H7 (cell line): ENCODE measurements at regions not wholly inside any gene's neighbourhood (a gene's known extent, or its start where the extent isn't known, plus 50 kb on each side); places are given as distances from the start of the nearest gene placed in this dataset.
A peak's percentile ranks its signal among the peaks of the same experiment; 100 is the strongest.
"Not testable (repeated sequence)": the region's sequence is repeated elsewhere in the genome, so short reads cannot be mapped to it uniquely, and the experiment has no call there.

Experiments used
- DNase-seq: peaks from one replicate; pipeline ENCODE4 v3.0.0; 2012
- H3K27me3 ChIP-seq: 2 replicates; pipeline ENCODE4 v1.6.0; 2011; ENCODE audit warnings: mild to moderate bottlenecking, low read length; ENCODE audit not compliant: control insufficient read depth, insufficient read depth
- H3K36me3 ChIP-seq: replicated peaks from 2 replicates; pipeline ENCODE4 v1.5.1; 2011; ENCODE audit warnings: low read length; ENCODE audit not compliant: control insufficient read depth, insufficient read depth
- H3K4me3 ChIP-seq: 2 replicates; pipeline ENCODE4 v1.5.1; 2011; ENCODE audit warnings: low read depth, mild to moderate bottlenecking, control low read depth, low read length, moderate library complexity; ENCODE audit not compliant: insufficient read depth

- peak; percentile 41 for DNase-seq
- H3K36me3 ChIP-seq: no peaks in the 10 kb centered on the region
- no peak overlapping the region for H3K4me3 ChIP-seq
- H3K27me3 ChIP-seq: no peaks in the 10 kb centered on the region
Measured at GRCh38 chr7:108875139-108875538, 305.5 kb downstream of the DNAJB9 start.

DNA sequence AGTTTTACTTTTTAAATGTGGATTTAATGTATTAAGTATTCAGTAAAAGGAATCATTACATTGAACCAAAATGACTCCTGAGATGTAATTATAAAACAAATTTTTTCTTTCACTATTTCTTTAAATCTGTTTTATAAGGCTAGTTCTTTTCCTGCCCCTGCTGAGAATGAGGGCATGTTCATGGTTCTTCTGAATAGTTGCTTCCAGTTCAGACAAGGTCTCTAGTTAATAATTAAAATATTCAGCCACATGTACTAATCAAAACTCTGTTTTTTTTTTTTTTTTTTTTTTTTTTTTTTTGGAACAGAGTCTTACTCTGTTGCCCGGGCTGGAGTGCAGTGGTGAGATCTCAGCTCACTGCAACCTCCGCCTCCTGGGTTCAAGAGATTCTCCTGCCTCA is 321.2 kb downstream of the DNAJB9 start:
- no peaks in the 10 kb centered on the region for H3K27me3 ChIP-seq
- no peak for DNase-seq
- no peaks in the 10 kb centered on the region for H3K36me3 ChIP-seq
- H3K4me3 ChIP-seq: no peak overlapping the region

DNA sequence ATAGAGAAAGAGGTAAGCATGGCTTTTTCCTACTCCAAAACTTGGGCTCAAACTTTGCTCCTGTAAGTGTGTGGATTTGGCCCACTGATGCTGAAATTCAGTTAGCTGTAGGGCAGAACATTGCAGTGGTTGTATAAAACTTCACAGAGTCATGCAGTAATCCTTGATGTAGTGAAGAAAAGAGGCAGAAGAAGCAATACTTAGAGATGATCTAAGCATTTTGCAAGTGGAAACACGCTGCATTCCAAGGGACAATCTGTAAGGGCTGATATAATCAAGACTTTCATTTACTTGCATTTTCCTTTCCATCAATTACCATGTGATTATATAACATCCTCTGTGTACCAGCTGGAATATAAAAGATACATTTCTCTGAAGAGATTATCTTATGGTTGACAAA is 338.8 kb downstream of the DNAJB9 start:
- Histone ChIP-seq H3K36me3 (no peaks in the 10 kb centered on the region), H3K4me3 (no peak overlapping the region), H3K27me3 (no peaks in the 10 kb centered on the region)
- DNase-seq: no peak

DNA sequence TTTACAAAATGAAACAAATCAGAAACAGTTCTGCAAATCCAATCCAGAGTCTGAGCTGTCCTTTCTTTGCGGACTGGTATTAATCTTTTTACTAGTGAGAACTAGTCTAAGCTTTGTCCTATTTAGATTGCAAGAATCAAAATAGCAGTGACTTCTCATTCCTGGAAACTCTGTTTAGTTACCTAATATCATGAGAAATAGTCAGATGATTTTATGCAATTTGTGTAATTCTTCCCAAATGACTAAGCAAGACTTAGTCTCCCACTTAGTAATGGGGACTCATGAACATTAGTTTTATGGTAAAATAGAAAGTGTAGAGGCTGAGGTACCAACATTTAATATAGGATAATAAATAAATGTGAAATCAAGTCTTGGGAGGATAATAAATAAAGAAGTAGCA is 341.3 kb downstream of the DNAJB9 start:
- DNase-seq: no peak
- Histone ChIP-seq H3K4me3 (no peak overlapping the region), H3K27me3 (no peaks in the 10 kb centered on the region), H3K36me3 (no peaks in the 10 kb centered on the region)

GRCh38 chr7:108920490-108920889 is 350.8 kb downstream of the DNAJB9 start:
- H3K4me3 ChIP-seq: no peak overlapping the region
- no peaks in the 10 kb centered on the region for H3K36me3 ChIP-seq
- no peaks in the 10 kb centered on the region for H3K27me3 ChIP-seq
- no peak for DNase-seq

DNA sequence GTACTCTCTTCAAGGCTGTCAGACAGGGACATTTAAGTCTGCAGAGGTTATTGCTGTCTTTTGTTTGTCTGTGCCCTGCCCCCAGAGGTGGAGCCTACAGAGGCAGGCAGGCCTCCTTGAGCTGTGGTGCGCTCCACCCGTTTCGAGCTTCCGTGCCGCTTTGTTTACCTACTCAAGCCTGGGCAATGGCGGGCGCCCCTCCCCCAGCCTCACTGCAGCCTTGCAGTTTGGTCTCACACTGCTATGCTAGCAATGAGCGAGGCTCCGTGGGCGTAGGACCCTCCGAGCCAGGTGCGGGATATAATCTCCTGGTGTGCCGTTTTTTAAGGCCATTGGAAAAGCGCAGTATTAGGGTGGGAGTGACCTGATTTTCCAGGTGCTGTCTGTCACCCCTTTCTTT is 373.4 kb downstream of the DNAJB9 start:
- not testable (repeated sequence) for H3K4me3 ChIP-seq, DNase-seq, H3K36me3 ChIP-seq, H3K27me3 ChIP-seq

DNA sequence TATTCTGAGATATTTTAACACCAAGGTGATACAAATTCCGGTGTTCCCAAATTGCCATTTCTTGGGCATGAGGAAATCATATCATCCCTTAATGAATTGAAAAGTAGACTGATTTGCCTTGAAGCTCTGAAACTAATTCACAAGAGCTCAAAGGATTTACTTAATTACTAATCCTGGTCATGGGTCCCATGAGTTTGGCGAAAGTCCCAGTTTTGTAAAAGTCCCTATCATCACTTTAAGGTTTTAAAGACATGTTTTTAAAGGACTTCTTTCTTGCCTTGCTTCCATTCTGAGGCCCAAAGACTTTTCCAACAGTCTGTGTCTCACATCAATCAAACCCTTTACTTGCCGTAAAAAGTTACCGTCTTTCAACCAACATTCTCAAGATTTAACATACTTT is 377.9 kb downstream of the DNAJB9 start:
- no peak for DNase-seq
- no peaks in the 10 kb centered on the region for H3K36me3 ChIP-seq
- H3K4me3 ChIP-seq: no peak overlapping the region
- H3K27me3 ChIP-seq: no peaks in the 10 kb centered on the region

- Histone ChIP-seq H3K4me3 (no peak overlapping the region), H3K27me3 (no peaks in the 10 kb centered on the region), H3K36me3 (no peaks in the 10 kb centered on the region)
- DNase-seq: no peak
Measured at GRCh38 chr7:108972004-108972403, 402.3 kb downstream of the DNAJB9 start.

- H3K36me3 ChIP-seq: no peaks in the 10 kb centered on the region
- H3K27me3 ChIP-seq: no peaks in the 10 kb centered on the region
- no peak overlapping the region for H3K4me3 ChIP-seq
- DNase-seq: no peak
Measured at GRCh38 chr7:108973075-108973474, 403.4 kb downstream of the DNAJB9 start.

DNA sequence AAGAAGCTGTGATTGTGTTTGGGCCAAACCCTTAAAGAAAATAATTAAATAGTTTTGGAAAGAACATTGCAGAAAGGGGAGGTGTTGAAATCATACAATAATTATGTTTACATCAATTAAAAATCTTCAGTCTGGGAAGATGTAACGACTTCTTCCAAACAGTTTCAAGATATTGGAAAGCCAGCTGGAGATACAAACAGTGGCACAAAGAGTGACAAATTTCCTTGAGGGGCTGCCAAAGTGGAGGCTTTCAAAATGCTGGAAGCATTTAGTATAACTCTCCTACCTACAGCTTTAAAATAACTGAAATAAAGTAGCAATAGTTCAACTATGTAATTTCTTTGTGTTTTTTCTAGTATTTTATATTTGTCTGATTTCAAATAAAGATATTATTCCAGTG is 405.0 kb downstream of the DNAJB9 start:
- DNase-seq: no peak
- Histone ChIP-seq H3K27me3 (no peaks in the 10 kb centered on the region), H3K36me3 (no peaks in the 10 kb centered on the region), H3K4me3 (no peak overlapping the region)

- DNase-seq: no peak
- Histone ChIP-seq H3K4me3 (no peak overlapping the region), H3K36me3 (no peaks in the 10 kb centered on the region), H3K27me3 (no peaks in the 10 kb centered on the region)
Measured at GRCh38 chr7:108985037-108985436, 415.4 kb downstream of the DNAJB9 start.

DNA sequence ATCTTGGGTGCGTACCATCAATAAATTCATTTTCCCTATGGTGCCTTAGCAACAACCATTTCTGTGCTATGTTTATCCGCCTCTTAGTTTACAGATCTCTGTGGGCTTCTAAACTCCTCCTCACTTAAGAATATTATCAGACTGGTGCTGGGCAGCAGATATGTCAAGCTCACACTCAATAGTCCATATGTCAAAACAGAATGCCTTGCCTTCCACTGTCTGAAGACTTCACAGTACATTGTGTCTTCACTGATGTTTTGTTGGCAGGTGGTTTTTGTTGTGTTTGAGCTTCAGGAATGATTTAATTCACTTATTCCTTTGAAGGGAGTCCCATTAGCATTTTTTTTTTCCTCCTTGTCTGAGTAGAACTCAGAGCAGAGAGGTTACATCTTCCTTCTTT is 419.6 kb downstream of the DNAJB9 start:
- Histone ChIP-seq H3K36me3 (no peaks in the 10 kb centered on the region), H3K4me3 (no peak overlapping the region), H3K27me3 (no peaks in the 10 kb centered on the region)
- no peak for DNase-seq

- no peak for DNase-seq
- no peaks in the 10 kb centered on the region for H3K36me3 ChIP-seq
- H3K27me3 ChIP-seq: no peaks in the 10 kb centered on the region
- H3K4me3 ChIP-seq: no peak overlapping the region
Measured at GRCh38 chr7:108997480-108997879, 427.8 kb downstream of the DNAJB9 start.

- Histone ChIP-seq H3K36me3 (no peaks in the 10 kb centered on the region), H3K27me3 (no peaks in the 10 kb centered on the region), H3K4me3 (no peak overlapping the region)
- no peak for DNase-seq
Measured at GRCh38 chr7:109003742-109004141, 434.1 kb downstream of the DNAJB9 start.

DNA sequence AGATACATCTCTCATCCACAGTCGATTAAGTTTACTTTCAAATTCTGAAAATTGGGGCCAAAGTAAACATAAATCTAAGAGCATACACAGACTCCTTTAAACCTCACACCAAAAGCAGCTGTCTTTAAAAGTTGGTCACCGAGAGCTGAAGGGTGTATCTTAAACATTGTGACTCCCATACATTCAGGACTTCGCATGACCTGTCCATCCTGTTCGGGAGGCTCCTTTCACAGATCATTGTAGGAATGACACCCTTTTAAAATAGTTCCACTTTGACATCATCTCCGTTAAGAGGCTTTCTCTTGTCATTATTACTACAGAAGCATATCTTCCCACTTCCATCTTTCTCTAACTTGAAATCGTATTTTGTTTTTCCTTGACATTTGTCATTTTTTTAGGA is 440.0 kb downstream of the DNAJB9 start:
- Histone ChIP-seq H3K27me3 (no peaks in the 10 kb centered on the region), H3K36me3 (no peaks in the 10 kb centered on the region), H3K4me3 (no peak overlapping the region)
- DNase-seq: no peak

GRCh38 chr7:109020251-109020650 is 450.6 kb downstream of the DNAJB9 start:
- DNase-seq: no peak
- Histone ChIP-seq H3K4me3 (no peak overlapping the region), H3K36me3 (no peaks in the 10 kb centered on the region), H3K27me3 (no peaks in the 10 kb centered on the region)
